ENCODE measurements at regions not wholly inside any gene's neighbourhood (a gene's known extent, or its start where the extent isn't known, plus 50 kb on each side); places are given as distances from the start of the nearest gene placed in this dataset.

- ATAC-seq (ENCODE audit: low read depth) (no peak), DNase-seq (no peak)
- H3K27ac Mint-ChIP-seq = no peak overlapping the region
- H3K4me1 Mint-ChIP-seq = no peaks in the 10 kb centered on the region
- H3K4me3 Mint-ChIP-seq = no peak overlapping the region
- H3K9me3 Mint-ChIP-seq = peaks cover 10% of the 10 kb centered on the region
- H3K36me3 Mint-ChIP-seq = no peaks in the 10 kb centered on the region
- POLR2A ChIA-PET = no interaction called here
- H3K27me3 Mint-ChIP-seq = no peaks in the 10 kb centered on the region
Measured at GRCh38 chr5:29649321-29649720, 1544.2 kb upstream of the CDH6 start.

GRCh38 chr5:29642601-29643000 lies 1550.9 kb upstream of the CDH6 start:
- POLR2A ChIA-PET = no interaction called here
- DNase-seq (no peak), ATAC-seq (ENCODE audit: low read depth) (no peak)
- Mint-ChIP-seq H3K4me3 (no peak overlapping the region), H3K27ac (no peak overlapping the region), H3K27me3 (no peaks in the 10 kb centered on the region), H3K9me3 (peaks cover 14% of the 10 kb centered on the region), H3K4me1 (no peaks in the 10 kb centered on the region), H3K36me3 (no peaks in the 10 kb centered on the region)

GRCh38 chr5:29614206-29614605 lies 1579.3 kb upstream of the CDH6 start:
- H3K9me3 Mint-ChIP-seq = peaks cover 3% of the 10 kb centered on the region
- H3K4me3 Mint-ChIP-seq = no peak overlapping the region
- DNase-seq (no peak), ATAC-seq (ENCODE audit: low read depth) (no peak)
- no peak overlapping the region for H3K27ac Mint-ChIP-seq
- H3K36me3 Mint-ChIP-seq = no peaks in the 10 kb centered on the region
- no peaks in the 10 kb centered on the region for H3K4me1 Mint-ChIP-seq
- POLR2A ChIA-PET = no interaction called here
- no peaks in the 10 kb centered on the region for H3K27me3 Mint-ChIP-seq

DNA sequence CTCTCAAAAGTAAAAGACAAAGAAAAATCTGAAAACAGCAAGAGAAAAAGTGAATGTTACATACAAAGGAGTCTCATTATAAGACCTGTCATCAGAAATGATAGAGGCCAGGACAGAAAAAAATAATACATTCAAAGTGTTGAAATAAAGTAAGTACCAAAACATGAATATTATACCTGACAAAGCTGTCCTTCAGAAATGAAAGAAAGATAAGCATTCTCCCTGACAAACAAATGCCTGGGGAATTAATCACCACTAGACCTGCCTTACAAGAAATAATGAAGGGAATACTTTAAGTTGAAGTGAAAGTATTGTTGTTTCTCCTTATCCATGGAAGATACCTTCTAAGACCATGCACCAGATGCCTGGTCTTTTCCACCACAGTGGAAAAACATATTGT lies 1605.2 kb upstream of the CDH6 start:
- H3K4me3 Mint-ChIP-seq = no peak overlapping the region
- peaks cover 2% of the 10 kb centered on the region for H3K9me3 Mint-ChIP-seq
- no peak for DNase-seq
- H3K4me1 Mint-ChIP-seq = no peaks in the 10 kb centered on the region
- no peak for ATAC-seq (ENCODE audit: low read depth)
- no peaks in the 10 kb centered on the region for H3K36me3 Mint-ChIP-seq
- H3K27me3 Mint-ChIP-seq = no peaks in the 10 kb centered on the region
- POLR2A ChIA-PET = no interaction called here
- H3K27ac Mint-ChIP-seq = no peak overlapping the region

DNA sequence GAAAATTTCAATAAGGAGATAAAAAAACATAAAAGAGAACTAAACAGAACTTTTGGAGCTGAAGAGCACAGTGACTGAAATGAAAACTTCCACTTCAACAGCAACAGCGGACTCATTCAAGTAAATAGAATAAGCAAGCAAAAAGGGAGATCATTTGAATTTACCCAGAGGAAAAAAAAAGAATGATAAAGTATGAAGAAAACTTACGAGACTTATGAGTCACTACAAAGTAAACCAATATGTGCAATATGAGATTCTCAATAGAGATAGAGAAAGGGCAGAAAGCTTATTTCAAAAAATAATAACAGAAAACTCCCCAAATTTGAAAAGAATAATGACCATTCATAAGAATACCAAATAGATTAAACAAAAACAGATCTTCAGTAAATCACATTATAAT lies 1605.7 kb upstream of the CDH6 start:
- H3K9me3 Mint-ChIP-seq = peaks cover 2% of the 10 kb centered on the region
- no peak for ATAC-seq (ENCODE audit: low read depth)
- H3K36me3 Mint-ChIP-seq = no peaks in the 10 kb centered on the region
- no peaks in the 10 kb centered on the region for H3K27me3 Mint-ChIP-seq
- POLR2A ChIA-PET = no interaction called here
- no peak for DNase-seq
- H3K4me1 Mint-ChIP-seq = no peaks in the 10 kb centered on the region
- no peak overlapping the region for H3K27ac Mint-ChIP-seq
- no peak overlapping the region for H3K4me3 Mint-ChIP-seq

GRCh38 chr5:29568028-29568427 lies 1625.5 kb upstream of the CDH6 start:
- DNase-seq (no peak), ATAC-seq (ENCODE audit: low read depth) (no peak)
- no peaks in the 10 kb centered on the region for H3K27me3 Mint-ChIP-seq
- no peaks in the 10 kb centered on the region for H3K36me3 Mint-ChIP-seq
- no peaks in the 10 kb centered on the region for H3K4me1 Mint-ChIP-seq
- peaks cover 4% of the 10 kb centered on the region for H3K9me3 Mint-ChIP-seq
- POLR2A ChIA-PET = no interaction called here
- no peak overlapping the region for H3K4me3 Mint-ChIP-seq
- H3K27ac Mint-ChIP-seq = no peak overlapping the region

DNA sequence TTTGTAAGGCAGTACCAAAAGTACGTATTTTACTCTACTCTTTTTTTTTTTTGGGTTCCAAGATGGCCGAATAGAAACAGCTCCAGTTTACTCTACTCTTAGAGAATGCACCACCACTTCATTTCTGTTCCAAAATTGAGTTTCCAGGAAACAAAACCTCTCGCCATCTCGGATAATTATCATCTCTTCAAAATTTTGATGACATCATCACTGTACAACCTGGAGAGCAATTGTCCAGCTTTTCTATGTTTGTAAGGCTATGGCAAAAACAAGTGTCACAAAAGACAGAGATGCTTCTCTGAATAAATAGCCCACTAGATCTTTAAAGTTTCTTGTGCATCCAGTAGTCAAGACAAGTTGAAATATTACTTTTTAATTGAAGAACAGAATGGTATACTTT lies 1631.9 kb upstream of the CDH6 start:
- ATAC-seq (ENCODE audit: low read depth) = no peak
- Mint-ChIP-seq H3K9me3 (peaks cover 4% of the 10 kb centered on the region), H3K4me3 (no peak overlapping the region)

GRCh38 chr5:29550523-29550922 lies 1643.0 kb upstream of the CDH6 start:
- Mint-ChIP-seq H3K4me3 (no peak overlapping the region), H3K9me3 (peaks cover 8% of the 10 kb centered on the region), H3K36me3 (no peaks in the 10 kb centered on the region), H3K27ac (no peak overlapping the region), H3K4me1 (no peaks in the 10 kb centered on the region), H3K27me3 (no peaks in the 10 kb centered on the region)
- no peak for ATAC-seq (ENCODE audit: low read depth)
- no peak for DNase-seq
- POLR2A ChIA-PET = no interaction called here

More for the DNA sequence above, 1631.9 kb upstream of the CDH6 start:
- Mint-ChIP-seq H3K4me1 (no peaks in the 10 kb centered on the region), H3K36me3 (no peaks in the 10 kb centered on the region), H3K27me3 (no peaks in the 10 kb centered on the region), H3K27ac (no peak overlapping the region)
- DNase-seq = no peak
- POLR2A ChIA-PET = no interaction called here

- POLR2A ChIA-PET = no interaction called here
- ATAC-seq (ENCODE audit: low read depth) (no peak), DNase-seq (no peak)
- Mint-ChIP-seq H3K9me3 (peaks cover 10% of the 10 kb centered on the region), H3K27ac (no peak overlapping the region), H3K4me3 (no peak overlapping the region), H3K4me1 (no peaks in the 10 kb centered on the region), H3K36me3 (no peaks in the 10 kb centered on the region), H3K27me3 (no peaks in the 10 kb centered on the region)
Measured at GRCh38 chr5:29548262-29548661, 1645.2 kb upstream of the CDH6 start.

- POLR2A ChIA-PET = no interaction called here
- Mint-ChIP-seq H3K9me3 (peaks cover 8% of the 10 kb centered on the region), H3K4me3 (no peak overlapping the region), H3K4me1 (no peaks in the 10 kb centered on the region), H3K36me3 (no peaks in the 10 kb centered on the region), H3K27me3 (no peaks in the 10 kb centered on the region), H3K27ac (no peak overlapping the region)
- DNase-seq = no peak
- ATAC-seq (ENCODE audit: low read depth) = no peak
Measured at GRCh38 chr5:29547236-29547865, 1646.1 kb upstream of the CDH6 start.

- Mint-ChIP-seq H3K4me1 (no peaks in the 10 kb centered on the region), H3K4me3 (no peak overlapping the region), H3K9me3 (peaks cover 5% of the 10 kb centered on the region), H3K27me3 (no peaks in the 10 kb centered on the region), H3K27ac (no peak overlapping the region), H3K36me3 (no peaks in the 10 kb centered on the region)
- ATAC-seq (ENCODE audit: low read depth) (no peak), DNase-seq (no peak)
- POLR2A ChIA-PET = no interaction called here
Measured at GRCh38 chr5:29543501-29543900, 1650.0 kb upstream of the CDH6 start.

DNA sequence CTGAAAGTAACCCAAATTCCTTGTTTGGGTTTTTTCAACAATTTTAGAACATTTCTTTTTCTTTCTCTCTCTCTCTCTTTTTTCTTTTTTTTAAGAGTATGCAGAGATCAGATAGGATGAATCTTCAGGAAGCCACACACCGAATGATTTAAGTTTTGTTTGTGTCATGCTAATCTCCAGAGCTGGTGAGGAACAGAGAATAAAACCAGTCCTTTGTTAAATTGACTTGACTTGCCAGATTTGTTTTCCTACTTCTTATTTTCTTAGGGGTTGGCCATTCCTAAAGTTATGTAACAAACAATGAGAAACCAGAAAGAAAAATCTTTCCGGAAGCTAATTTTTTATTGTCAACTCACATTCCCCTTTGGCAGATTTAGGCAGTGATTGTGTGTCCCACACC lies 1669.3 kb upstream of the CDH6 start:
- ATAC-seq (ENCODE audit: low read depth) (no peak), DNase-seq (no peak)
- Mint-ChIP-seq H3K27ac (no peak overlapping the region), H3K27me3 (no peaks in the 10 kb centered on the region), H3K4me1 (no peaks in the 10 kb centered on the region), H3K4me3 (no peak overlapping the region), H3K36me3 (no peaks in the 10 kb centered on the region), H3K9me3 (peaks cover 2% of the 10 kb centered on the region)
- POLR2A ChIA-PET = no interaction called here

- Mint-ChIP-seq H3K4me3 (no peak overlapping the region), H3K9me3 (peaks cover 4% of the 10 kb centered on the region), H3K27me3 (no peaks in the 10 kb centered on the region), H3K27ac (no peak overlapping the region), H3K36me3 (no peaks in the 10 kb centered on the region), H3K4me1 (no peaks in the 10 kb centered on the region)
- no peak for ATAC-seq (ENCODE audit: low read depth)
- POLR2A ChIA-PET = no interaction called here
- DNase-seq = no peak
Measured at GRCh38 chr5:29518176-29518575, 1675.3 kb upstream of the CDH6 start.

DNA sequence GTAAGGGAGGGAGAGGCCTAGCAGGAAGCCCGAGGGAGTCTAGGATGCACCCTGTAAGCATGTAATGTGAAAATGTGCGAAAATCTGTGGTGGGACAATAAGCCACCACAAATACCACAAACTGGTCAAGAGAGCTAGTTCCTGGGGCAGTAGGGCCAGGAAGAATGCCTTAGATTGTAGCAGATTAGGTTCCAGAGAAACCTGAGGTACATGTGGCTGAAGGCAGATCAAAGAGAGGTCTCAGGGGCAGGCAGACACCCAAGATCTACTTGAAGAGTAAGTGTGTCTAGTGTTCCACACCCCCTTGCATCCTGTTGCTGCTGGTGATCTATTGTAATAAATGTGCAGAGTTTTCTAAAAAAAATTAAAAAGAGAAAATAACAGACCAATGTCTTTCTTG lies 1677.3 kb upstream of the CDH6 start:
- POLR2A ChIA-PET = no interaction called here
- DNase-seq (no peak), ATAC-seq (ENCODE audit: low read depth) (no peak)
- H3K36me3 Mint-ChIP-seq = no peaks in the 10 kb centered on the region
- H3K4me1 Mint-ChIP-seq = no peaks in the 10 kb centered on the region
- H3K9me3 Mint-ChIP-seq = peaks cover 4% of the 10 kb centered on the region
- no peaks in the 10 kb centered on the region for H3K27me3 Mint-ChIP-seq
- no peak overlapping the region for H3K27ac Mint-ChIP-seq
- H3K4me3 Mint-ChIP-seq = no peak overlapping the region

DNA sequence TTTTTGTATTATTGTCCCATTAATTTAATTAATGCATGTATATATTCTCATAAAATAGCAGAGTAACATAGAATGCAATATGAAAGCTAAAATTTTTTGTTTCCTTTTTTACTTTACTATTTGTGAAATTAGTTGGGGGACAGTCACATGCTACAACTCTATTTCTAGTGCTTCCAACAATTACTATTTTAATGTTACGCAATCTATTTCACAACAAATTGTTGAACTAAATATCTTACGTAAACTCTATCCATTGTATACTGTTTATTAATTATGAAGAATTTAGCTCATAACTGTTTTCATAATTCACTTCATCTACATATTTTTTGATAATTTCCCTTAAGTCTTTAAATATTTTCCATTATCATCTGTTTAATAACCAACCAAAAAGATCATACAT lies 1685.4 kb upstream of the CDH6 start:
- Mint-ChIP-seq H3K27me3 (no peaks in the 10 kb centered on the region), H3K9me3 (peaks cover 8% of the 10 kb centered on the region), H3K4me3 (no peak overlapping the region), H3K4me1 (no peaks in the 10 kb centered on the region), H3K36me3 (no peaks in the 10 kb centered on the region), H3K27ac (no peak overlapping the region)
- DNase-seq (no peak), ATAC-seq (ENCODE audit: low read depth) (no peak)
- POLR2A ChIA-PET = no interaction called here

Data from activated naive CD8-positive, alpha-beta T cell treated with anti-CD3 and anti-CD28 coated beads, Interleukin-2, amount 10 ng/mL, durations not matched to agents 7 days and 5 days (primary cell).